WTC11 (cell line): ENCODE measurements at regions not wholly inside any gene's neighbourhood (a gene's known extent, or its start where the extent isn't known, plus 50 kb on each side); places are given as distances from the start of the nearest gene placed in this dataset.

Experiments
- ATF1 ChIP-seq: sonication (generic); formaldehyde crosslinking; IDR thresholded peaks from 2 replicates; pipeline ENCODE4 v1.8.1; 2023; ENCODE audit warnings: mild to moderate bottlenecking, moderate library complexity, missing genetic modification reagents
- ATF3 ChIP-seq: sonication (generic); formaldehyde crosslinking; conservative IDR thresholded peaks from 2 replicates; pipeline ENCODE4 v1.8.1; 2022; ENCODE audit warnings: mild to moderate bottlenecking, missing genetic modification reagents
- CTCF ChIP-seq: fragments of 200-600 bp; IDR thresholded peaks from 2 replicates; pipeline ENCODE4 v1.8.0; 2022; ENCODE audit warnings: antibody characterized with exemption
- E2F1 ChIP-seq: sonication (generic); formaldehyde crosslinking; IDR thresholded peaks from 2 replicates; pipeline ENCODE4 v1.8.0; 2022; ENCODE audit warnings: mild to moderate bottlenecking, missing genetic modification reagents
- ETV6 ChIP-seq: sonication (generic); formaldehyde crosslinking; IDR thresholded peaks from 2 replicates; pipeline ENCODE4 v1.8.1; 2022; ENCODE audit warnings: mild to moderate bottlenecking, missing genetic modification reagents
- IRF1 ChIP-seq: sonication (generic); formaldehyde crosslinking; IDR thresholded peaks from 2 replicates; pipeline ENCODE4 v1.8.0; 2023; ENCODE audit warnings: missing genetic modification reagents
- NR3C1 ChIP-seq: sonication (generic); formaldehyde crosslinking; conservative IDR thresholded peaks from 2 replicates; pipeline ENCODE4 v1.8.1; 2023; ENCODE audit warnings: low read depth, mild to moderate bottlenecking, missing genetic modification reagents
- STAT6 ChIP-seq: sonication (generic); formaldehyde crosslinking; conservative IDR thresholded peaks from 2 replicates; pipeline ENCODE4 v1.8.1; 2023; ENCODE audit warnings: mild to moderate bottlenecking, low read depth, missing genetic modification reagents, moderate library complexity
- TP53 ChIP-seq: sonication (generic); formaldehyde crosslinking; IDR thresholded peaks from 2 replicates; pipeline ENCODE4 v1.8.1; 2023; ENCODE audit warnings: mild to moderate bottlenecking, missing genetic modification reagents
- ZBTB21 ChIP-seq: sonication (generic); formaldehyde crosslinking; IDR thresholded peaks from 2 replicates; pipeline ENCODE4 v1.8.1; 2023; ENCODE audit warnings: mild to moderate bottlenecking, missing genetic modification reagents, borderline replicate concordance
- ZNF232 ChIP-seq: sonication (generic); formaldehyde crosslinking; IDR thresholded peaks from 2 replicates; pipeline ENCODE4 v1.8.0; 2022; ENCODE audit warnings: mild to moderate bottlenecking, missing genetic modification reagents
- ZNF423 ChIP-seq: fragments of 250-450 bp; sonication (Bioruptor Pico); IDR thresholded peaks from 2 replicates; pipeline ENCODE4 v2.1.2; 2022; ENCODE audit warnings: mild to moderate bottlenecking, moderate library complexity

- TF ChIP-seq CTCF (no peak), TP53 (CRISPR knock-in tag) (no peak), ATF1 (CRISPR knock-in tag) (no peak), ZNF232 (CRISPR knock-in tag) (no peak), ZBTB21 (CRISPR knock-in tag) (no peak), IRF1 (CRISPR knock-in tag) (no peak), ZNF423 (CRISPR knock-in tag) (no peak), E2F1 (CRISPR knock-in tag) (no peak), ETV6 (CRISPR knock-in tag) (no peak), STAT6 (no peak), ATF3 (CRISPR knock-in tag) (no peak), NR3C1 (CRISPR knock-in tag) (no peak)
These were observed 273.1 kb upstream of the ALCAM start for GRCh38 chr3:105093371-105094252.
